ENCODE measurements at regions not wholly inside any gene's neighbourhood (a gene's known extent, or its start where the extent isn't known, plus 50 kb on each side); places are given as distances from the start of the nearest gene placed in this dataset.
"Not testable (repeated sequence)": the region's sequence is repeated elsewhere in the genome, so short reads cannot be mapped to it uniquely, and the experiment has no call there.

DNA sequence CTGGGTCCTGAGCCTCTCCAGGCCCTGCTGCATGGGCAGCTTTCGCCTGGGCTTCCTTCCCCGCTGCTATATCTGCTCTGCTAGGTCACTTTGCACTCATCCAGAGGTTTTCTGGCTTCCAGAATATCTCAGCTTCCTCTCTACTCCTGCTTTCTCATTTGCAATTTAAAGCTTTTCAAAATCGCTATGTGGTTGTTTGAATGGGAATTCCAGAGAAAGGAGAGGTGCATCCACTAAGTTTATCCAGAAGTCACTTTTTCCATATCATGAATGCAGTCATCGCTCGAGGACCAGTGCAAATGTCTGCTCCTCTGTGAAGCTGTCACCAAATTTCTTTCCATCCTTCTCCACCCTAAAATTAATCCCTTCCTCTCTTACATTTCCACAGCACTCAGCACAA is 61.2 kb downstream of the SOD2 start:
- CTCF ChIA-PET, result interaction anchor here (0.7 to 8.0 kb wide), 3 partner anchors 9 to 23 kb away, joined by 4 to 50 read pairs (median 12); no protein-coding TSS in a partner anchor
- TF ChIP-seq, protein P1, sequence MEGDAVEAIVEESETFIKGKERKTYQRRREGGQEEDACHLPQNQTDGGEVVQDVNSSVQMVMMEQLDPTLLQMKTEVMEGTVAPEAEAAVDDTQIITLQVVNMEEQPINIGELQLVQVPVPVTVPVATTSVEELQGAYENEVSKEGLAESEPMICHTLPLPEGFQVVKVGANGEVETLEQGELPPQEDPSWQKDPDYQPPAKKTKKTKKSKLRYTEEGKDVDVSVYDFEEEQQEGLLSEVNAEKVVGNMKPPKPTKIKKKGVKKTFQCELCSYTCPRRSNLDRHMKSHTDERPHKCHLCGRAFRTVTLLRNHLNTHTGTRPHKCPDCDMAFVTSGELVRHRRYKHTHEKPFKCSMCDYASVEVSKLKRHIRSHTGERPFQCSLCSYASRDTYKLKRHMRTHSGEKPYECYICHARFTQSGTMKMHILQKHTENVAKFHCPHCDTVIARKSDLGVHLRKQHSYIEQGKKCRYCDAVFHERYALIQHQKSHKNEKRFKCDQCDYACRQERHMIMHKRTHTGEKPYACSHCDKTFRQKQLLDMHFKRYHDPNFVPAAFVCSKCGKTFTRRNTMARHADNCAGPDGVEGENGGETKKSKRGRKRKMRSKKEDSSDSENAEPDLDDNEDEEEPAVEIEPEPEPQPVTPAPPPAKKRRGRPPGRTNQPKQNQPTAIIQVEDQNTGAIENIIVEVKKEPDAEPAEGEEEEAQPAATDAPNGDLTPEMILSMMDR (IDR thresholded peaks at IDR 0.05; ENCODE audit: insufficient read depth, low read length, missing control alignments), result no peak
- no peak for DNase-seq (ENCODE audit: low read depth, low spot score)
- no peak overlapping the region for H3K4me3 ChIP-seq (ENCODE audit: low read depth, low read length)
- POLR2A ChIA-PET, result no interaction called here

DNA sequence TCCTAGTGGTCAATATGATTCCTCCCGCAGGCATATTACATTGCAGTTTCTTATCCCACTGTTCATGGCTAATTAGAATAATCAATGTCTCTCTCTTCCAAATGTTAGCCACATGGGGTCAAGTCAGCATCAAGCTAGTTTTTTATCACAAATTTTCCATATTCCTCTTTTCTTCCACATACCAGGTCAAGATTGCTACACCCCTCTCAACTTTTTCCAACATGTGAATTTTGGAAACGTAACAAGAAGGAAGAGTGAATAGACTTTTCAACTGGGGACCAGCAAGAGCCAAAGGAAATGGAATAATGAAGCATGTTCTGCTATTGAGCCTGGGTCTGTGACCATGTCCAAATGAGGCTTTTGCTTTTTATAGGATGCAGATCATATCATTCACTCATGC is 65.1 kb downstream of the SOD2 start:
- H3K4me3 ChIP-seq (ENCODE audit: low read depth, low read length), result no peak overlapping the region
- CTCF ChIA-PET, result interaction anchor here (8.0 kb wide), 1 partner anchor 27 kb away, joined by 50 read pairs; no protein-coding TSS in a partner anchor
- DNase-seq (ENCODE audit: low read depth, low spot score), result no peak
- TF ChIP-seq, protein P1 (IDR thresholded peaks at IDR 0.05; ENCODE audit: insufficient read depth, low read length, missing control alignments), result no peak
- POLR2A ChIA-PET, result no interaction called here

DNA sequence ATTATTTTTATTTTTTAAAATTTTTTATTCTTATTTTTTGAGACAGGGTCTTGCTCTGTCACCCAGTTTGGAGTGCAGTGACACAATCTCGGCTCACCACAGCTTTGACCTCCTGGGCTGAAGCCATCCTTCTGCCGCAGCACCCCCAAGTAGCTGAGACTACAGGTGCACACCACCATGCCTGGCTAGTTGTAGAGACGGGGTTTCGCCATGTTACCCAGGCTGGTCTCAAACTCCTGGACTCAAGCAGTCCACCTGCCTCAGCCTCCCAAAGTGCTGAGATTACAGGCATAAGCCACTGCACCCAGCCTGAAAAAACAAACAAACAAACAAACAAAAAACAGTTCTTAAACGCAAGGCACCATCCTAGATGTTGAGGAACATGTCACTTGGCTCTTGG is 66.5 kb downstream of the SOD2 start:
- POLR2A ChIA-PET; H3K4me3 ChIP-seq (ENCODE audit: low read depth, low read length); DNase-seq (ENCODE audit: low read depth, low spot score): not testable (repeated sequence)
- CTCF ChIA-PET, result interaction anchor here (1.1 kb wide), 1 partner anchor 16 kb away, joined by 3 read pairs; no protein-coding TSS in a partner anchor

DNA sequence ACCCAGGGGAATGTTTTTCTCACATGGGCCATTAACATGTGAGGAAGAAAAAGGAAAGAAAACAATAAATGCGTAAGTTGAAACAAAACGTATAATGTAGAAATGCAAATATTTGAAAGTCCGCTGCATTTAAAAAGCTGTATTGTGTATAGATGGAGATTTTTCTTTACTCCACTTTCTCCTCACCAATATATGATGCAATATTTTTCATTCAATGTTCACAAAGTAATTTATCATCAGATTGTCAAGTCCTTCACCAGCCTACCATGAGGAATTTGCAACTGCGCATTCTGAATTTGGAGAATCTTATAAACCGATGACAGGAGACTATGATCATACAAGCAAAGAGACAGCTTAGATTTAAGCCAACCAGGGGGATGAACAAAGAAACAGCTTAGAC is 69.9 kb downstream of the SOD2 start:
- no peak overlapping the region for H3K4me3 ChIP-seq (ENCODE audit: low read depth, low read length)
- CTCF ChIA-PET, result interaction anchor here (0.8 kb wide), 1 partner anchor 9 kb away, joined by 4 read pairs; no protein-coding TSS in a partner anchor
- DNase-seq (ENCODE audit: low read depth, low spot score), result no peak
- POLR2A ChIA-PET, result no interaction called here
- TF ChIP-seq, protein P1 (IDR thresholded peaks at IDR 0.05; ENCODE audit: insufficient read depth, low read length, missing control alignments), result no peak

DNA sequence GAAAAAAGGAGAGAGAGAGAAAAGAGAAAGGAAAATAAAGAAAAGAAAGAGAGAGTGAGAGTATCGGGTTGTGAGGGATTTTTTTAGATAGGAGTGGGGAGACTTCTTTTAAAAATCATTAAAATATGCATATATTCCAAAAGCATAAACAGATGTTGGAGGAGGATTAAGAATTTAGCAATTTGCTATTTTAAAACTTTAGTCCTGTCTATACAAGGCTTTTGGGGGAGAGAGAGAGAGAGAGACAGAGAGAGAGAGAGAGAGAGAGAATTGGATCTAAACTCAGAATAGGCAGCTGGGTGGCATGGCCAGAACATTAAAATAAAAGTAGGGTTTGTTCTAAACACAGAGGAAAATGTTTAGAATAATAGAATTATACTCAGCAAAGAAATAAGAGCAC is 72.1 kb downstream of the SOD2 start:
- ChIA-PET CTCF (interaction anchor here (1.2 to 1.6 kb wide), 4 partner anchors 12 to 36 kb away, joined by 3 to 6 read pairs (median 4); no protein-coding TSS in a partner anchor), POLR2A (no interaction called here)
- H3K4me3 ChIP-seq (ENCODE audit: low read depth, low read length), result no peak overlapping the region
- TF ChIP-seq, protein P1 (IDR thresholded peaks at IDR 0.05; ENCODE audit: insufficient read depth, low read length, missing control alignments), result no peak
- DNase-seq (ENCODE audit: low read depth, low spot score), result no peak

DNA sequence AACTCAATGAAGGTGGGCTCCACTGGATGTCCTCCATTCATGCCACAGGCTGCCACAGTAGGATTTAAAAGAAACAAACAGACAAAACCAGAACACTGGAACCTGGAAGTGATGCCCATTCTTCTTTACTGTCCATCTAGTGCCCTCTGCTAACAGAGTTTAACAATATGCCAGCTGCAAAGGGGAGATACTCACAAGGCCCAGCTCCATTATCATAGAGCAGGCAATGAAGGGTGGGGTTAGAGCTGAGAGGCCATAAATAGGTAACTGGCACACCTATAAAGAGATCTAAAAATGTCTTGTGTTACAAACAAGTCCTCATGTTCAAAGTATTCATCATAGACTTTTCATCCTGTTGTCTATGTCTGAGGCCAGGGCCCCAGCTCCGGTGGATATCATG is 75.6 kb downstream of the SOD2 start:
- ChIA-PET POLR2A (no interaction called here), CTCF (no interaction called here)
- no peak overlapping the region for H3K4me3 ChIP-seq (ENCODE audit: low read depth, low read length)
- no peak for DNase-seq (ENCODE audit: low read depth, low spot score)
- TF ChIP-seq, protein P1 (IDR thresholded peaks at IDR 0.05; ENCODE audit: insufficient read depth, low read length, missing control alignments), result no peak

DNA sequence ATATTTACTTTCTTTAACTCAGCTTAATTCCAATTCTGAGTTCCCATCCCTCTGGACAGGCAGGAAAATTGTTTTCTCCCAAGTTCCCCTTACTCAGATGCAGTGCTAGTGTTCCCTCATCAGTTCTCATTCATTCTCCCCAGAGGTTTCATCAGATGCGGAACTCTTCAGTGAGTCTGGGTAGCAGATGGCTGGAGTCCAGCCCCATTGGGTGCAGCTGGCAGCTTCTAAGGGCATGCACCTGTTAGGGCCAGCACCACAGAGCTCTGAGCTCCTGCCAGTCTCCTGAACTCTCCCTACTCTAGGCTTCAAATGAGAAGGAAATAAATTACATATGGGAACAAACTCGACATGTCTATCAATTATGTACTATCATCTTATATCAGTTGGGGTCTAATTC is 76.6 kb downstream of the SOD2 start:
- TF ChIP-seq, protein P1 (IDR thresholded peaks at IDR 0.05; ENCODE audit: insufficient read depth, low read length, missing control alignments), result no peak
- ChIA-PET POLR2A (no interaction called here), CTCF (no interaction called here)
- no peak for DNase-seq (ENCODE audit: low read depth, low spot score)
- H3K4me3 ChIP-seq (ENCODE audit: low read depth, low read length), result no peak overlapping the region
